ENCODE measurements at regions not wholly inside any gene's neighbourhood (a gene's known extent, or its start where the extent isn't known, plus 50 kb on each side); places are given as distances from the start of the nearest gene placed in this dataset.
"Not testable (repeated sequence)": the region's sequence is repeated elsewhere in the genome, so short reads cannot be mapped to it uniquely, and the experiment has no call there.

- DNase-seq = no peak
Observed at GRCh38 chr6:30832864-30833263, 51.5 kb upstream of the DDR1 start.

DNA sequence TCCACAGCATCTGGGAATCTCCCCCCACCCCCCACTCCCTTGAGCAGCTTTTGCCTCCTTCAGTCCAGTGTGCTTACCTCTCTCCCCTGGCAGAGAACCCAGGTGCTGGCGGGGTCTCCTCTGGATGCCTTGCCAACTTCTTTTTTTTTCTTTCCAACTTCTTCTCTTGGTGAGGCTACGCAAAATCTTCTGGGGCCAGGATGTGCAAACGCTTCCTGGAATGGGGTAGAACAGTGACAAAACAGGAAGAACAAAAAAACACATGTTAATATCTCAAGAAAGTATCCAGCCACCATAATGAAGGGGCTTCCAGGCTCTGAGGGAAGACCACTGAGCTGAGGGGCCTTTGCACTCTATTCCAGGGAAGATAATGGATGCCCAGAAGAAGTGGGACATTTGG lies 53.9 kb upstream of the DDR1 start:
- peak in 1 of 5 donors; percentile 61 for DNase-seq

DNA sequence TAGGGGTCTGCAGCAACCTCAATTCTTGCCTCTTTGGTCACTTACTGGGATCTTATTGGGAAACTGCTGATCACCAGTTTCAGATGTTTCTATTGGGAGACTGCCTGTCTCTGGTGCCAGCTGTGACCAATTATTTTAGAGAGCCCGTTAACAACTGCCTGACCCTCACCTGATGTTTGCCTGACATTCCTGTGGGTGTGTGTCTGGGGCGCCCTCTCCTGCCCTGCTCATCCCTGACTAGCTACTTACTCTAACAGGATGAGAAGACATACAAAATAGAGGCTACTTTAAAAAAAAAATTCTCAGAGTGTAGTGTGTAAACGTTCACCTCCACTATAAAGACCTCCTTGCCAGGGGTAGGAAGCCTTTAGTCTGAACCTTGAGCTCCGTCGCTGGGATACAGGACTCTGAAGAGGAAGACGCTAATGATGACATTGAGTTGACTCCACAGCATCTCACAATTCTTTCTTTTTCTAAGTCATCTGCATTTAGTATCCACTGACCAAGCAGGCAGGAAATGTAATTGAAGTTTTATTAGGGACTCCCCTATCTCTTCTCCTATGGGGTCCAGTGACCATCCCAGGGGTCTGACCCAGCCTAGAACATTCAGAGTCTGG lies 54.6 kb upstream of the DDR1 start:
- peak in 1 of 5 donors; percentile 45 for DNase-seq

DNA sequence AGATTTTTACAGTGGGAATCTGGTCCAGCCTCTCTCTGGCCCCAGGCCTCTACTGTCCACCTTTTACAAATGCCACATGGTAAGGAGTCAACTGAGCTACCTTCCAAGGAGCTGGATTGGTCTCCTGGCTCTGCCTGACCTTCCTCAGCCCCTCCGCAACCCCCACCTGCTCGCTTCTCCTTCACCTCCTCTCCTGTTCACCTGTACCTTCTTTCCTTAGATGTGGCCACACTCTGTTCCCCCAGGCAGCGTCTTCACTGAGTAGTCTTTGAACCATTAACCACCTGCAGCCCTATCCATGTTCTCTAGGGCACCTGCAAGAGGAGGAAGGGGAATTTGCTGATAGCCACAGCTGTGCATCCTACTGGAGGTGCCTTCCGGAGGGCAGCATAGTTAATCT lies 55.3 kb upstream of the DDR1 start:
- no peak for DNase-seq

DNA sequence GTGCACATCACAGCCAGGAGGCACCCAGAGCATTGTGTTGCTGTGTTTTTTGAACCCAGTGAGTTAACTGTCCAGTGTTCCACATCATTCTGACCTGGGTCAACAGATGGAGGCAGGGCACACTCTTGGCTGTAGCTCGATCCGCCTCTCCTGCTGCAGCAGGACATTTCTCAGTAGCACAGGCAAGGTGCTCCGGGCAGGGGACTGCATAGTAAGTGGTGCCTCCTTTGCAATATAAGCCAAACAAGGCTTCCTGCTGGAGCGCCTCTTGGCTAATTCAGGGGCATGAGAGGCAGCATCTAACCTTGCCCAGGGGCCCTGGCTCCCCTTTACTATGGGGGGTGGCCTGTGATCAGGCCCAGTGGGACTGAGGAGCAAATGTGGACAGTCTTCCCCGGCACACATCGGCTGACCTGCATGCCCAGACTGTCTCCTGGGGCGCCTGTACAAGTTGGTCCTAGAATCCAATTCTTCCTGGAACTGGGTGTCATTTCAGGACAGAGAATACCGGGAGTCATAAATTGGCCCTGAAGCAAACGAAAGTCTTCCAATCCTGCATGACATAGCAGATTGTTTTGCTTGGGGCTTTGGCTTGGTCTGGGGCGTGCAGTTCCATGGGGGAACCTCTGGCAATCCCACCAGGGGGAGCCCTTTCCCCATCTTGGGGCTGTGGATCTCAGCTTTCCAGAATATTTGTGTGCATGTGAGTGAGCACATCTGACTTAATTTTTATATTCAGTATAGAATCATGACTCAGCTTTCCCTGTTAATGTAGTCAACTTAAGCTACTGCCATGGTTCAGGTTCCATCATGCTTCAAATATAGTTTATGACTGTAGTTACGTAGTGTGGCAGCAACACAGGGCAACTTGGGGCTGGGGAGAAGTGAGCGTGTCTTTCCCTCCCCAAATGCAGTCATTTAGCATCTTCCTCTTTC lies 56.0 kb upstream of the DDR1 start:
- peak; percentile 41 to 78 (median 66) for DNase-seq

GRCh38 chr6:30826961-30827342 lies 57.4 kb upstream of the DDR1 start:
- no peak for DNase-seq

- DNase-seq = no peak
Observed at GRCh38 chr6:30824698-30825097, 59.6 kb upstream of the DDR1 start.

- no peak for DNase-seq
Observed at GRCh38 chr6:30823534-30823865, 60.8 kb upstream of the DDR1 start.

DNA sequence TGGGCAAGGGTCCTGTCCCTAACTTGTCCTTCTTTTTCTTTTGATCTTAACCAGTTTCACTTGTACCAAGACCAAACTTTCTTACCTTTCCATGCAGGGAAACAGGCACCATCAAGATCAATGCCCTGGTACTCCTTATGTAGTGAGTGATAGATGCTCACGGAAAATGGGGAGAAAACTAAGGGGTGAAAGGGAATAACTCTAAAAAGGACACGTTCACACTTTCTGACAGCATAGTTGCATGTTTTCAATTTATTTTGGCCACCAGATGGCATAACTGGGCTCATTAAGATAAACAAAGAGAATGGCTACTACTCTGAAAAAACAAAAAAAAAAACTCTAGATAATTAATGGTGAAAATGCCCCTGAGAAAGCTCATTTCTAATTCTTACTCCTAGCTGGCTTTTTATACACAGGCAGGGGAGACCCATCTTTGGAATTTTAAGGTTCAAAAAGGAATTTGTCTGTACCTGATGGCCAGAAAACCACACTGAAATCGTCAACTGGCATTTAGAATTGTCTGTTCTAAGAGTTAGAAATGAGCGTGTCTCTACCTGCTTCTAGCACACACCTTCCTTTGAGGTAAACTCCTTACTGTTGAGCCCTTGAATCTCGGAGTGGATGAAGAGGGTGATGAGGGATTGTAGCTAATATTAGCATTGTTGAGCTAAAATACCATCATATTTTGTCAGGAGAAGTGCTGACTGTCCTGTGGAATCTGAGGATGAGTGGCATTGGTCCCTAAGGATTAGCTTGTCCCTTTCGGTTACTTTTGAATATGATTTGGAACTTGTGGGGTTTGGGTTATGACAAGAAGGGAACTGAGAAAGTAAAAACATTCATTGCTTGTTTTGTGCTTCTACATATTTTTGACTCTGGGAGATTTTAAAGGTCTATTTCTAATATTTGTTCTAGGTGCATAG lies 62.2 kb upstream of the DDR1 start:
- peak in 1 of 5 donors; percentile 37 for DNase-seq

DNA sequence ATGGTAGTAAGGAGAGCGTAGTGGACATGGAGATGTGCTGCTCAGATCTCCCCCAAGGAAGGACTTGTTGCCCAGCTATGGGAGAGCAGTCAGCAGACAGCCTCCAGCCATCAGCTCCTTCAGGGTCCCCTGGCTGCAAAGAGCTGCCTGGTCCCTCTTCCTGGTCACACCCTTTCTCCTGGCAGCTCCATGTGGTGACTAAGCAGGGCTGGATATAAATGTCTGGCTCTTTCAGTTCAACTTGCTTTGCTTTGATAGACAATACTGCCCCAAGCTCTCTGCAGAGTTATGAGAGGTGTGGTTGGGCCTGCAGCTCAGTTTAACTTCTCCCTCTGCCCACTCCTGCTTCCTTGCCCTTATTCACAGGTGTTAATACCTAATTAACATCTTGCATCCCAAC lies 64.1 kb upstream of the DDR1 start:
- no peak for DNase-seq

- peak in 1 of 5 donors; percentile 49 for DNase-seq
Observed at GRCh38 chr6:30819297-30819917, 64.9 kb upstream of the DDR1 start.

GRCh38 chr6:30818391-30818841 lies 65.9 kb upstream of the DDR1 start:
- no peak for DNase-seq

GRCh38 chr6:30816791-30817739 lies 67.3 kb upstream of the DDR1 start:
- DNase-seq = peak in 1 of 5 donors; percentile 46

DNA sequence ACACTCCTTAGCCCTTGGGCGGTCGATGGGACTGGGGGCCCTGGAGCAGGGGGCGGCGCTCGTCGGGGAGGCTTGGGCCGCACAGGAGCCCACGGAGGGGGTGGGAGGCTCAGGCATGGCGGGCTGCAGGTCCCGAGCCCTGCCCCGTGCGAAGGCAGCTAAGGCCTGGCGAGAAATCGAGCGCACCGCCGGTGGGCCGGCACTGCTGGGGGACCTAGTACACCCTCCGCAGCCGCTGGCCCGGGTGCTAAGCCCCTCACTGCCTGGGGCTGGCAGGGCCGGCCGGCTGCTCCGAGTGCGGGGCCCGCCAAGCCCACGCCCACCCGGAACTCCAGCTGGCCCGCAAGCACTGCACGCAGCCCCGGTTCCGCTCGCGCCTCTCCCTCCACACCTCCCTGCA lies 68.0 kb upstream of the DDR1 start:
- not testable (repeated sequence) for DNase-seq

- not testable (repeated sequence) for DNase-seq
Observed at GRCh38 chr6:30815041-30815742, 69.1 kb upstream of the DDR1 start.

- DNase-seq = peak in 2 of 5 donors; percentile 30 to 64
Observed at GRCh38 chr6:30814146-30815040, 69.9 kb upstream of the DDR1 start.

- DNase-seq = no peak
Observed at GRCh38 chr6:30813631-30814145, 69.3 kb upstream of the IER3 start.

DNA sequence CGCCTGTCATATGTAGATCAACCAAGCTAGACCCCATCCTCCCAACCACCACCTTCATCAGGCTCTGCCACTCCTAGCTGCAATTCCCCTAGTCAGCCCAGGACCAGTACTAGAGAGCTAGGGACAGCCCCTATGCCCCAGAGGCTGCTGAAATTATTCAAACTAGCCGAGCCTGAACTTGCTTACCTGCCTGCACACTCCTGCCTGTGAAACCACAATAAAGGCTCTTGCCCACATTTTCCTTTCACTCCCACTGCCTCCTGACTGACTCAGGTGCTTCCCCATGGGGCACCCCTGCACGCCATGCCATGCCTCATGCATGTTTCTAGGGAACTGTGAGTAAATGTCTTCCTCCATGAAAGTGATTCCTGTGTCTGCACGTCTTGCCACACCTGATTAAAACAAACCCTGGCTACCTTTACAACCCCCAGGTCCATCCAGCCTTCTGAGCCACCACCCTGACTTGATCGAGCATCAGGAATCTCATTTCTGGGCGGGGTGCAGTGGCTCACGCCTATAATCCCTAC lies 66.5 kb upstream of the IER3 start:
- DNase-seq = peak in 2 of 5 donors; percentile 19 to 50

- not testable (repeated sequence) for DNase-seq
Observed at GRCh38 chr6:30807566-30807965, 63.2 kb upstream of the IER3 start.

Measured in T-helper 1 cell (primary cell).